Stomach (tissue), 8 donors: ENCODE measurements at regions not wholly inside any gene's neighbourhood (a gene's known extent, or its start where the extent isn't known, plus 50 kb on each side); places are given as distances from the start of the nearest gene placed in this dataset.
"Not testable (repeated sequence)": the region's sequence is repeated elsewhere in the genome, so short reads cannot be mapped to it uniquely, and the experiment has no call there.

Experiments
- DNase-seq, 2 donors: peaks; one replicate each; pipeline versions ENCODE4 v3.0.0 to v3.0.0-alpha.2; 2013 to 2019
- H3K27ac ChIP-seq, 5 donors: fragments of 200-600 bp in 4 of 5; sonication (generic) in 4 of 5; one replicate each; pipeline ENCODE4 v1.5.1; 2013 to 2019; ENCODE audit warnings: mild to moderate bottlenecking in 1 of 5, moderate library complexity in 1 of 5
- H3K27me3 ChIP-seq, 3 donors: fragments of 200-600 bp; sonication (generic); one replicate each; pipeline ENCODE4 v1.5.1; 2017 to 2019; ENCODE audit warnings: mixed run types in 1 of 3
- H3K36me3 ChIP-seq, 4 donors: fragments of 200-600 bp; sonication (generic); 1 replicate in 3 of 4; 2 replicates in 1 of 4; pipeline ENCODE4 v1.5.1; 2016 to 2019
- H3K4me1 ChIP-seq, 4 donors: fragments of 200-600 bp; sonication (generic); one replicate each; pipeline ENCODE4 v1.5.1; 2016 to 2019
- H3K4me3 ChIP-seq, 4 donors: fragments of 200-600 bp; sonication (generic) in 3 of 4; one replicate each; pipeline ENCODE4 v1.5.1; 2016 to 2019; ENCODE audit warnings: mild to moderate bottlenecking in 1 of 4
- H3K9me3 ChIP-seq, 4 donors: fragments of 200-600 bp; sonication (generic); one replicate each; pipeline ENCODE4 v1.5.1; 2016 to 2019
- CTCF ChIP-seq, 7 experiments: fragments of 450-650 bp in 4 of 7; fragments of 200-600 bp in 3 of 7; sonication (generic) in 3 of 7; IDR thresholded peaks; one replicate each; pipeline ENCODE4 v1.5.1; 2016 to 2019; ENCODE audit warnings: antibody characterized with exemption in 7 of 7, control low read depth in 2 of 7, mild to moderate bottlenecking in 1 of 7
- EP300 ChIP-seq: sonication (generic); formaldehyde crosslinking; IDR thresholded peaks from one replicate; pipeline ENCODE4 v1.6.1; 2017; ENCODE audit warnings: antibody characterized with exemption
- POLR2A ChIP-seq, 4 donors: fragments of 450-650 bp; IDR thresholded peaks; one replicate each; pipeline ENCODE4 v1.6.1; 2016; ENCODE audit warnings: antibody characterized with exemption in 4 of 4, control low read depth in 2 of 4, mild to moderate bottlenecking in 1 of 4, moderate library complexity in 1 of 4
- POLR2AphosphoS5 ChIP-seq, 3 donors: sonication (generic); formaldehyde crosslinking; IDR thresholded peaks; one replicate each; pipeline ENCODE4 v1.6.1; 2016; ENCODE audit warnings: antibody characterized with exemption in 3 of 3
- WGBS, 5 donors: extraction: QIAGEN DNeasy Blood & Tissue Kit in 3 of 5; methylation state at CpG; one replicate each; pipeline versions ENCODE4 v1.1.5 to v1.1.7; 2013 to 2018; 5-methylcytosine and 5-hydroxymethylcytosine counted together
- intact Hi-C: fragments of 100-400 bp; cut with DNase I; formaldehyde crosslinking; loops from one replicate; pipeline ENCODE4 v1.15.1; 2023; ENCODE audit warnings: low total_unique reads
- donor health status: healthy with polysubstance abuse.
- donor health status: Bipolar disorder and iron deficiency.
- donor health status: healthy.

GRCh38 chr20:53818457-53819177 is 225.0 kb upstream of the ZNF217 start:
- no peak for DNase-seq

GRCh38 chr20:53817513-53817912 is 223.9 kb upstream of the ZNF217 start:
- H3K4me3 ChIP-seq, H3K27me3 ChIP-seq, DNase-seq, intact Hi-C loops, H3K9me3 ChIP-seq, H3K4me1 ChIP-seq, H3K27ac ChIP-seq, H3K36me3 ChIP-seq: not testable (repeated sequence)
- WGBS, 5 donors = 94 to 100% (median 98%) methylated on average over 7 of the region's 7 CpGs

More at GRCh38 chr20:53818457-53819177, 225.0 kb upstream of the ZNF217 start:
- Histone ChIP-seq H3K27me3 (no peaks in the 10 kb centered on the region), H3K9me3 (no peaks in the 10 kb centered on the region), H3K27ac (no peak overlapping the region), H3K36me3 (no peaks in the 10 kb centered on the region), H3K4me1 (no peaks in the 10 kb centered on the region), H3K4me3 (no peak overlapping the region)
- intact Hi-C loops = no loop called here
- no peak for TF ChIP-seq POLR2A (IDR thresholded peaks at IDR 0.05)
- no peak for TF ChIP-seq POLR2AphosphoS5 (IDR thresholded peaks at IDR 0.05)
- no peak for TF ChIP-seq CTCF (IDR thresholded peaks at IDR 0.05)
- TF ChIP-seq EP300 = no peak

- no peak for DNase-seq
- Histone ChIP-seq H3K4me3 (no peak overlapping the region), H3K36me3 (no peaks in the 10 kb centered on the region), H3K4me1 (no peaks in the 10 kb centered on the region), H3K9me3 (no peaks in the 10 kb centered on the region), H3K27ac (no peak overlapping the region), H3K27me3 (no peaks in the 10 kb centered on the region)
- intact Hi-C loops = no loop called here
- no peak for TF ChIP-seq EP300
- no peak for TF ChIP-seq POLR2AphosphoS5 (IDR thresholded peaks at IDR 0.05)
- TF ChIP-seq CTCF (IDR thresholded peaks at IDR 0.05) = no peak
- TF ChIP-seq POLR2A (IDR thresholded peaks at IDR 0.05) = no peak
- 50 to 70% (median 64%) methylated on average over 4 of the region's 4 CpGs for WGBS, 5 donors
These were observed 223.3 kb upstream of the ZNF217 start for GRCh38 chr20:53816872-53817398.

GRCh38 chr20:53815509-53815908 is 221.9 kb upstream of the ZNF217 start:
- Histone ChIP-seq H3K27ac (no peak overlapping the region), H3K36me3 (no peaks in the 10 kb centered on the region), H3K9me3 (no peaks in the 10 kb centered on the region), H3K4me1 (no peaks in the 10 kb centered on the region), H3K27me3 (no peaks in the 10 kb centered on the region), H3K4me3 (no peak overlapping the region)
- TF ChIP-seq POLR2AphosphoS5 (IDR thresholded peaks at IDR 0.05) (no peak), CTCF (IDR thresholded peaks at IDR 0.05) (no peak), EP300 (no peak), POLR2A (IDR thresholded peaks at IDR 0.05) (no peak)
- DNase-seq = no peak
- intact Hi-C loops = no loop called here

- Histone ChIP-seq H3K4me1 (no peaks in the 10 kb centered on the region), H3K4me3 (no peak overlapping the region), H3K36me3 (no peaks in the 10 kb centered on the region), H3K9me3 (no peaks in the 10 kb centered on the region), H3K27me3 (no peaks in the 10 kb centered on the region), H3K27ac (no peak overlapping the region)
- 89 to 100% (median 92%) methylated on average over 2 of the region's 2 CpGs for WGBS, 5 donors
- no peak for DNase-seq
- TF ChIP-seq CTCF (IDR thresholded peaks at IDR 0.05) (no peak), POLR2AphosphoS5 (IDR thresholded peaks at IDR 0.05) (no peak), EP300 (no peak), POLR2A (IDR thresholded peaks at IDR 0.05) (no peak)
- intact Hi-C loops = no loop called here
These were observed 220.4 kb upstream of the ZNF217 start for GRCh38 chr20:53814060-53814459.
